C1 segment of cervical spinal cord (tissue), 14 donors: ENCODE measurements at regions not wholly inside any gene's neighbourhood (a gene's known extent, or its start where the extent isn't known, plus 50 kb on each side); places are given as distances from the start of the nearest gene placed in this dataset.
"Not testable (repeated sequence)": the region's sequence is repeated elsewhere in the genome, so short reads cannot be mapped to it uniquely, and the experiment has no call there.

Source experiments
- DNase-seq, 14 donors: peaks; one replicate each; lab custom pipeline; 2025; lab: John Stamatoyannopoulos, UW

DNA sequence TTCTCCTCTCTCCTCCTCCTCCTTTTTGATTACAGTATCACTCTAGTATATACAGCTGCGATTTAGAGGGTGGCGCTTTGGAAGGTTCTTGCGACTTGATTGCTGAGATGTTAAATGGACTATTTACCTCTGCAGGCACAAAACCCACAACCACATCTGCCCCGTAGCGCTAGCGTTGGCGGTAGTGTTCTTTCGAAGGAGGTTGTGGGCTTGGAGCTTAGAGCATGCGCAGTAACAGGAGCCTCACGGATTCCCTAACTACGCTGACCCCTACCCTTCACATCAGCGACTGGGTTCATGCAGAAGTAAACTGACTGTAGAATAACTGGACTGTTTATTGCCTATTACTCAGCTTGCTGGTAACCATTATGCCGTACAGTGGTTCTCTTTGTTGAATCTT lies 58.0 kb downstream of the CGGBP1 start:
- peak in 3 of 14 donors; percentile 1 to 7 (median 2) for DNase-seq

DNA sequence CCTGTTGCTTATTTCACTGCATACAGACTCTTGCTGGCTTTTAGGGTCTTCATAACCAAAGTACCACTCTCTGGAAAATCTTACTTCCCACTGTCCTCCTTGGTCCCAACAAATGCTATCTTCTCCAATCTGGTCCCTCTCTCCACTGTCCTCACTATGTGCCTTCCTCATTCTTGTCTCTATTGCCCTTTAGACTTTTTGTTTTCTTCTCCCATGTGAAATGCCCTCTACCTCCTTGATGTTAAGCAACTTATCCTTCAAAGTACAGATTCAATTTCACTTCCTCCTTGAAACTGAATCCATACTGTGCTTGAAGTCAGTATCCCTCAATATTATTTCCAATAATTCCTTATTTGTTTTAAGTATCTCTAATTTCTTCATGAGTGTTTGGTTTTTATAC lies 60.8 kb downstream of the CGGBP1 start:
- no peak for DNase-seq

DNA sequence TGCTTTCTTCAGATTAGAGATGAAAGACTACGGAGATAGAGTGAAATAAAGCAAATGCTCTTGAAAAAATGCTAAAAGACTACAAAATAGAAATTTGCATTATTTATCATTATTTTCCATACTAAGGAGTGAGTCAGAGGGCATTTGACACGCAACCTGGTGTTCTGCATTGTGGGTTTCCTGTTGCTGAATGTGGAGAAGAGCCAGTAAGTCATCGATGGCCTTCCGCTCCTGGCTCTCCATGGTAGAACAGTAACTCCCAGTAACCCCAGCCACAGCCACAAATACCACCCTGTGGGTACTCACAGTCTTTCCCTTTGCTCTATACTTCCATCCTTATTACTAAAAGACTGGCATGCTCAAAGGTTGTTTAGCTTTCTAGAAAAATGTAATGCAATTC lies 61.5 kb downstream of the CGGBP1 start:
- no peak for DNase-seq

DNA sequence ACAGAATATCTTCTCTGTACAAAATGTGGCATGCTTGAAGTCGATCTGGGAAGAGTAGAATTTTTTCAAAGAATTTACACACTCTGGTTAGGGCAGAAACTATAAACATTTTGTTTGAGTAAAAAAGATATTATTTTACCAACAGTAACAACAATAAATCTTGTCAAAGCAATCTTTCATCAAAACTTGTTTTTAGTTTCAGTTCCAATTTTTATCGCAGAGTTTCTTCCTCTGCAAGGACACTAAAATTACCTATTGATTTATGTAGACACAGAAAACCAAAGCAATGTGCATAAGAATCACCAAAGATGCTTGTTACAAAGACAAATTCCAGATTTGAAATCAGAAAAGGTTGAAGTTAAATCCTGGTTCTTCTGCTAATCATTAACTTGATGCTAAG lies 61.9 kb downstream of the CGGBP1 start:
- DNase-seq, result no peak

DNA sequence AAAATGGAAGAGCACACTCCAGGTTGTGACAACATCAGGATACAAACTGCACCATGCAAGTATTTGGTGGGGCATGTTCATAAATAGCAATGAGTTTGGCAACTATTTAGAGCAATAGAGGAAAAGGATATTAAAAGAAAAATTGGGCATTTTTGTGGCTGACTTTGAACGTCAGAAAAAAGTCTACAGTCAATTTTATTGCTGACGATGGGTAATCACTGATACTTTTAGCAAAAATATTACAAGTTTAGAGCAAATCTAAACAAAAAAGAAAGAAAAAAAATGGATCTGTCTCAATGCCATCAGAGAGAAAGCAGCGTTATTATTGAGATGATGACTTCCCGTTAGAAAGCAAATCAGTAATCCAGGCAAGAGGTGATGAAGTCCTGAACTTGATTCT lies 65.2 kb downstream of the CGGBP1 start:
- no peak for DNase-seq

DNA sequence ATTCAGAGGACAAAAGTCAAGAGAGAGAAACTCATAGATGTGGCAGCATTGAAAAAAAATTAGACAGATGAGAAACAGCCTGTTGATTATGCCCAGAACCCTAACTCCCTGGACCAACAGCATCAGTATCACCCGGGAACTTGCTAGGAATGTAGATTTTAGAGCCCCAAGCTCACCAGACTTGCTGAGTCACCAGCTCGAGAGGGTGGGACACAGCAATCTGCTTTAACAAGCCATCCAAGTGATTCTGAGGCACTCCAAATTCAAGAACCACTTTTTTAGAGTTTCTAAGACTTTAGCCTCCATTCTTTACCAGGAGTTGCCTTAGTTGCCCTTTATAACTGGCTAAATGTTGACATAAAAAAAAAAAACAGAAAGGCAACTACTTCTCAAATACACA lies 70.9 kb downstream of the CGGBP1 start:
- DNase-seq, result no peak

DNA sequence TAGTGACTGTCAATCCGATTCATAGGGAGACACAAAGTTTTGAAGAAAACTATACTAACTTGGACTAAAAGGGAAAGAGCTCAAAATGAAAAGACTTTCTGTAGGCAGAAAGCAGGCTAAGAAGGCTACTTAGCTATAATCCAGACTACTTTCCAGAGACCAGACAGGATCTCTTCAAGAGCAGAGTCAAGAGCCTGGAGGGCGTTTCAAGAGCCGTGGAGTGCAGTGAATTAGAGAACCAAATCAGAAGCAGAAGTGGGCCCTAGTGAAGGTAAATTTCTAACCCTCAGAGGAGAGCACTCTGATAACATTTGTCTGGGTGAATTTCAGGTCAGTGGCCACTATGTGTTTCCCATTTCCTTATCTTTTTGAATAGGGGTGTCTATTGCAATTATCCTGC lies 76.4 kb downstream of the CGGBP1 start:
- DNase-seq, result no peak

DNA sequence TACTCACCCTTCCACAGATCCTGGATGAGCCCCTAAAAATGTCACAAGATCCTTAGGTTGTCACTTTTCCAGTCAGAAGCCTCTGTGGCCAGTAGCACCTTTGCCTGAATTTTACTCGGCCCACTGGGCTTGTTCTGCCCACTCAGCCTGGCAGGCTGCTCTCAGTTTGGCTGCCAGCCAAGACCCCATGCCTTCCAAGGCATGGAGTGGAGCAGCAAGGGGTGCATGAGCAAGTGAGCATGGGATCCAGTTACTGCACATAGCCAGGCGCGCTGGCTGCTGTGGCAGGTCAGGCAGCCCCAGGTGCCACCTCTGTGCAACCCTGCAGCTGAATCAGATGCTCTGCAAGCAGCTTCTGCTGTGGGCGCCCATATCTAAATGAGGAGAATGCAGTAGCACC lies 79.3 kb downstream of the CGGBP1 start:
- no peak for DNase-seq

DNA sequence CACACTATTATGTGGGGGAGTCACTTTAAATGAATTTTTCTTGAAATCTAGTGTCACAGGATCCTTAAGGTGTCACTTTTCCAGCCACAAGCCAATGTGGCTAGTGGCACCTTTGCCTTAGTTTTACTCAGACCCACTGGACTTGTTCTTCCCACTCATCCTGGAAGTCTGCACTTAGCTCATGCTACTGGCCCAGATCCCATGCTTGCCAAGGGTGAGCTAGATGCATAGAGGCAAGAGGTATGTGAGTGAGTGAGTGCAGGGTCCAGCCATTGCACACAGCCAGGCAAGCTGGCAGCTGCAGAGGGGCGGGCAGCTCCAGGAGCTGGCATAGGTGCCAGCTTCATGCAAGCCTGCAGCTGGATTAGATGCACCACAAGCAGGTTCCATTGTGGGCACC lies 81.0 kb downstream of the CGGBP1 start:
- DNase-seq, result no peak

DNA sequence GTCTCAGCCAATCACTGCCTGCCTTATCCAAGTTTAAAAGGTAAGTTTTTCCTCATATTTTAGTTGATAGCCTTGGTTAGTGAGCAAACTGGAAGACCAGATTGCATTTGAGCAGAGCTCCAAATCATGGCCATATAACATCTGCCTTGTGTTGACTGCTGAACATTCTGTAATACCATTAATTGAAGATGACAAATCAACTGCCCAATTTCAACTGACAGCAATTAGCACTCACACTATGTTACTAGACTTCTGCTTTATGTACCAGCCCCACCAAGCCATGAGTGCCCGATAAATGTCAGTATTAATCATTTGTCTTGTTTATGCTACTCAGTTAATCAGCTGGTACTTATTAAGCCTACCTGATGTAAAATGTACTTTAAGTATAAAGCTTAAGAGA lies 83.1 kb downstream of the CGGBP1 start:
- no peak for DNase-seq

DNA sequence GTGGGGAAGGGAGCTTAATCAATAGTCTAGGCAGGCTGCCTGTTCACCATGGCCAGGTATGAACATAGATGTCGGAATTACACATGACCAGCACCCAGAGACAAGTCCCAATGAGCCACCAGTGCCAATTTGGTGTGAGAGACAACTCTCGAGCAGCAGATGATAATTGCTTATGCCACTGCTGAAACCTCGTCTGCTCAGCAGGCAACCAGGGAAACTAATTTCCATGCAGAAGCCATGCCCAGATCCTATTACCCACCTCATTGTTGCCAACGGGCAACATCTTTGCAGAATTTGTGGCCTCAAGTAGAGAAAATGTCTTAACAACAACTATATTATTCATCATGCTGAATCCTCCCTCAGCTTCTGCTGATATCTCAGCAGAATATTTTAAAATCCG lies 84.9 kb downstream of the CGGBP1 start:
- no peak for DNase-seq

DNA sequence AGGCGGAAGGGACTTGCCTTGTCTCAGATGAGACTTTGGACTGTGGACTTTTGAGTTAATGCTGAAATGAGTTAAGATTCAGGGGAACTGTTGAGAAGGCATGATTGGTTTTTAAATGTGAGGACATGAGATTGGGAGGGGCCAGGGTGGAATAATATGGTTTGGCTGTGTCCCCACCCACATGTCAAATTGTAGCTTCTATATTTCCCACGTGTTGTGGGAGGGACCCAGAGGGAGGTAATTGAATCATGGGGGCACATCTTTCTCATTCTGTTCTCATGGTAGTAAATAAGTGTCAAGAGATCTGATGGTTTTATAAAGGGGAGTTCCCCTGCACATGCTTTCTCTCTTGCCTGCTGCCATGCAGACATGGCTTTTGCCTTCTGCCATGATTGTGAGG lies 89.2 kb downstream of the CGGBP1 start:
- no peak for DNase-seq

DNA sequence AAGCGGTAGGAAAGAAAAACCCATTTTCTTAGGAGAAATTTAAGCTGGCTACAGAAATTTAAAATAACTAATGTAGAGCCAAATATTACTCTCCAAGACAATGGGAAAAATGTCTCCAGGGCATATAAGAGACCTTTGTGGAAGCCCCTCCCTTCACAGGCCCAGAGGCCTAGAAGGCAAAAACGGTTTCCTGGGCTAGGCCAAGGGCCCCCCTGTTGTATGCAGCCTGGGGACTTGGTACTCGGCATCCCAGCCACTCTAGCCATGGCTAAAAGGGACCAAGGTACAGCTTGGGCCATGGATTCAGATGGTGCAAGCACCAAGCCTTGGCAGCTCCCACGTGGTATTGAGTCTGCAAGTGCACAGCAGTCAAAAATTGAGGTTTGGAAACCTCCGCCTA lies 90.1 kb downstream of the CGGBP1 start:
- DNase-seq, result no peak

DNA sequence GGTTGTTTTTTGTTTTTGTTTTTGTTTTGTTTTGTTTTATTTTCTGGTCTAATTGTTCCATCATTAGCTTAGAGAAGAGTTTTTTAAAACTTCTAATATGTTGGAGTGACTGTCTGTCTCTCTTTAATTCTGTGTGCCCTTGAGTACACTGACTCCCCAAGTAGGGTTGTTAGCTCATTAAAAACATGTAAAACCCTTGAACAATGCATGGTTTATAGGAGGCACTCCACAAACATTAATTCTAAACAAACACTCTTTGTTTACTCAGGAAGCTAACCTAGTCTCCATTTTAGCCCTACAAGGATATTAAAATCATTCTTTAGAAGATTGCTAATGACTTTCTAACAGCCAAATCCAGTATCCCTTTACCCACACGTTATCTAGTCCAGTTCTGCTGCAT lies 100.5 kb downstream of the CGGBP1 start:
- no peak for DNase-seq

DNA sequence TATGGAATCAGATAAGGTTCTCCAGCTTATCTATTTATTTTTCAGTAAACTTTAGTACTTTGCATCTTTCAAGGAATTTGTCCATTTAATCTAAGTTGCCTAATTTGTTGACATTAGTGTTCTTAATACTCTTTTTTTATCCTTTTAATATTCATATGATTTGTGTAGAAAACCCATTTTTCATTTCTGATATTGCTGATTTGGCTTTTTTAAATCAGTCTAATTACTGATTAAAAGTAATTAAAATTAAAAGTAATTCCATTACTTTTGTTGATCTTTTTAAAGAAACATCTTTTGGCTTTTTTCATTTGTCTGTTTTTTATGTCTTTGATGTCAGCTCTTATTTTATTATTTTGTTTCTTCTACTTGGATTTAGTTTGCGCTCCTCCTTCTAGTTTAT lies 101.2 kb downstream of the CGGBP1 start:
- no peak for DNase-seq

DNA sequence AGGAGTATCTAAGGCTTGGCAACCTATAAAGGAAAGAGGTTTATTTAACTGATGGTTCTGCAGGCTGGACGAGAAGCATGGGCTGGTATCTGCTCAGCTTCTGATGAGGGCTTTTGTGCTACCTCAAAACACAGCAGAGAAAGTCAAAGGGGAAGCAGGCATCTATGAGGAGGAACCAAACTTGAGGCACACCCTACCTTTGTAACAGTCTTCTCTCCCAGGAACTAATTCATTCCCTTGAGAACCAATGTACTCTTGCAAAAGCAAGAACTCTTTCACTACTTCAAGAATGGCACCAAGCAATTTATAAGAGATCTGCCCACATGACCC lies 109.0 kb downstream of the CGGBP1 start:
- DNase-seq, result no peak

DNA sequence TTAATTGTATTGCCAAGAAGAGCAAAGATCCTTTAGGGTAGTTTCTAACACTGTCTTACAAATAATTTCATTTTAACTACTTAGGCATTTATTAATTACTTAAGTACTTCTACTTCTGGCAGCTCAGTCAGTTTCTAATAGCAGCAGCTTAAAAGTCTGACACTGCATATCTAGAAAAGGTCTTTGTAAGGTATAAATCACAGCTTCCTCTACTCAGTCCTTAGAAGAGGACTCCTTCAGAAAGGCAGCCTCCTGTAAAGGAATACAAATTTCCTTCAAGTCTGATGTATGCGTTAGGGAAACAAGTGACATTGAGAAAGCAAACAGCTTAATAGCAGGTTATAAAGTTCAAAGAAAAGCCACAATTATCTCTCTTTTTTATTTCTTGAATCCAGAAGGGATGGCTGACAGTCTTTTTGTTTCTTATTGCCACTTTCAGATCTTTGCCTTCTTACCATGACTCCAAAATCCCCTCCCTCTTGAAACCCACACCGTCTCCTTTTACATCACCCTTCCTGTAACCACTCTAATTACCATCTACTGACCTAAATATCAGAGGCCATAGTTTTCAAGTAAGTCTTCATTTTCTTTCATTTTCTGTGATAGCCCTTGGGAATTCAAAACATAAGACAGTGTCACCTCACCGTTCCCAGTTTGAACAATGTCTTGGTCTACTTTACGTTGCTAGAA lies 109.5 kb downstream of the CGGBP1 start:
- no peak for DNase-seq

DNA sequence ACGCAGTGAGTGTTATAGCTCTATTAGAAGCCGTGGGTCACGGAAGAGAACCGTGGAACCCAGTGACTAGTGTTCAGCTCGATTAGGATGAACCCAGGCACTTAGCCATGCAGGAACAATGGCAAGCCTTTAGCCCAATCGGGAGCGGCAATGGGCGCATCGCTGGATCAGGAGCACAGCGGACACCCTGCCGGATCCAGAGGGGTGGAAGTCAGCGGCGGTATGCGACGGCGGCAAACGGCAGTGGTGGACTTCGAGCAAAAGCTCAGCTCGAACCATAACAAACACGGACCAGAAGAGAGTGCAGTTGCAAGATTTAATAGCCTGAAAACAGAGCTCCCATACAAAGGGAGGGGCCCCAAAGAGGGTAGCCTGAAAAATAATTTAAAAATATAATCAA lies 112.8 kb downstream of the CGGBP1 start:
- not testable (repeated sequence) for DNase-seq

DNA sequence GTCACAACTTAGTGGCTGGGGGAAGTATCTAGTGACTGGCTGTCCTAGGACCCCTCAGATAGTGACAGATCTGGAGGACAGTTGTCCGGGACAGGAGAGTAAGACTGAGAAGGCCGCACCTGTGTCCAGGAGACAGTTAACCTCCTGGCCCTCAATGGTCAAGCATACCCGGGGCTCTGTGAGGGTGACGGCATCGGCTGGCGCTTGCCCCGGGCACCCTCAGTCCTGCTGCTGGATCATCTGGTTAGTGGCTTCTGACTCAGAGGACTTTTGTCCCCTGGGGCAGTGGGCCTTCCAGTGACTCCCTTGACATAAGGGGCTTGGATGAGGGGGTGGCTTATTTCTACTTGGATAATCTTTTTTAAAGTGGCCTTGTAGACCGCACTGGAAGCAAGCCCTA lies 116.5 kb downstream of the CGGBP1 start:
- DNase-seq, result not testable (repeated sequence)

DNA sequence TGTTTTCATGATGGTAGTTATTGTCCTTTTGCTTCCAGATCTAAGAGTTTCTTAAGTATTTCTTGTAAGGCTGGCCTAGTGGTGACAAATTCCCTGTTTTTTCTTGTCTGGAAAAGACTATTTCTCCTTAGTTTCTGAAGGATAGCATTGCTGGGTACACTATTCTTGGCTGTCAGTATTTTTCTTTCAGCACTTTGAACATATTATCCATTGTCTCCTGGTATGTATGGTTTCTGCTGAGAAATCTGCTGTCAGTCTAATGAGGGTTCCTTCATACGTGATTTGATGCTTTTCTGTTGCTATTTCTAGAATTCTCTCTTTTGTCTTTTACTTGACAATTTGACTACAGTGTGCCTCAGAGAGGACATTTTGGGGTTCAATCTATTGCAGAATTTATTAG lies 134.3 kb downstream of the CGGBP1 start:
- no peak for DNase-seq

DNA sequence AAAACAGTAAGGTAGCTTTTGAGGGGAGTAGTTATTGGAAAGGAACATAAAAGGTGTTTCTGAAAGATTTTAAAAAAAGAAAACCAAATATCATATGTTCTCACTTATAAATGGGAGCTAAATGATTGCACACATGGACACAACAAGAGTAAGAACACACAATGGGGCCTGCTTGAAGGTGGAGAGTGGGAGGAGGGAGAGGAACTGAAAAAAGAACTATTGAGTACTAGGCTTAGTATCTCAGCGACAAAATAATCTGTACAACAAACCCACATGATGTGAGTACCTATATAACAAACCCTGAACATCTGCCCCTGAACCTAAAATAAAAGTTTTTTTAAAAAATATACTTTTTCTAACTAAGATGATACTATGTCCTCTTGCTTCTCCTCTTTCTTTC lies 138.3 kb downstream of the CGGBP1 start:
- no peak for DNase-seq

DNA sequence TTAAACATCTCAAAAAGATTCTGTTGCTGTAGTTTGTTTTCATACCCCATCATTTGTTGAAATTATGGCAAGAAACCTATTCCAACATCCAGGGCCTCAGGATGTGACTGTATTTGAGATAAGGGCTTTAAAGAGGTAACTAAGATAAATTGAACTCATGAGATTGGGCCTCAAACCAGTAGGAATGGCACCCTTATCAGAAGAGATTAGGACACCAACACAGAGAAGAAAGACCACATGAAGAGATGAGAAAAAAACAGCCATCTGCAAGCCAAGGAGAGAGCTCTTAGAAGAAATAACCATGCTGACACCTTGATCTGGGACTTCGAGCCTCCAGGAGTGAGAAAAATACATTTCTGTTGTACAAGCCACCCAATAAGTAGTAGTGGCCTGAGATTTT lies 157.7 kb downstream of the CGGBP1 start:
- DNase-seq, result no peak

DNA sequence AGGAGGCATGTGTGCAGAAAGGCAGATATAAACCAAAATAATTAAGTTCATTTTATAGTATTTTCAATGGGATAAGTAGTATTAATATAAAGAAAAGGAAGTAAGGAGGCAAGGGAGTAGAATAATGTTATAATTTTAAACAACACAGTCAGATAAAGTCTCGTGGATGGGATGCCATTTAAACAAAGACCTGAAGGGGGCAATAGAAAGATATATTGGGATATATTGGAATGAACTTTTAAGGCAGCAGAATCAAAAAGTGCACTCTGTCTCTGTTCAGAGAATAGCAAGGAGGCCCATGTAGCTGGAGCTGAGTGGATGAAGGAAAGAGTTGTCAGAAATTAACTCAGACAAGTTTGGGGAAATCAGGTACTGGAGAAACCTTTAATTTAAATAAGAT lies 158.7 kb downstream of the CGGBP1 start:
- DNase-seq, result no peak

DNA sequence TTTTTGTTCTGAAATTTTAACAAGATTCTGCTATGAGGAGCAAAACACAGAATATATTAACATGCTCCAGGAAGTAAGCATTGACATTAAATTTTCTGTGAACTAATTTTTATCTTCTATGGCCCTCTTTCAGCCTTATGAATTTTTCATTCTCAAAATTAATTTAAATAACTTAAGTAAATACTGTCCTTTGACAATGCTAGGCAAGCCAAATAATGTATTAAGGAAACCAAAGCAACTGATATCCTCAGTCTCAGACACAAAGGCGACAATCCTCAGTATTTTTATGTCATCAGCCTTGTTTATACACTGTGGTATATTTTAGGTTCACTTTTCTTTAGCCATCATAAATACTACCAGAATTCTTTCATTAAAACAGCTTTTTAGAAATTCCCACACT lies 159.8 kb downstream of the CGGBP1 start:
- DNase-seq, result no peak

DNA sequence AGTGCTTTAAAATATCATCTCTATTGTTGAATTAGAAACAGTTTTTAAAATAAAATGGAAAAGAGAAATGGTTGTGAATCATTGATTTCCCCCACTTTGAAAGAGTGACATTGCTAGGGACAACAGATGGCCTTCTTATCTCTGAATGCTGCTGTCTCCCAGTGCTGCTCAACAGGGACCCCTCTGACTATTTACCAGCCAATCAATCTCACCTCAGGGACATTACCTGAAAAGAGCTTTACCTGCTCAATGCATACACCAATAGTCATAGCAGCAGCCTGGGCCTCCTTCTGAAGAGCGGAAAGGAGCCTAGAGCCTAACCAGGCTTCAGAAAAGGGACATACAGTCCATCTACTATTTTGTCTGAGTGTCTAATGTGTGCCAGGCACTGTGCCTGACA lies 162.8 kb downstream of the CGGBP1 start:
- DNase-seq, result no peak
